ENCODE measurements at regions not wholly inside any gene's neighbourhood (a gene's known extent, or its start where the extent isn't known, plus 50 kb on each side); places are given as distances from the start of the nearest gene placed in this dataset.

- TF ChIP-seq CTCF (conservative IDR thresholded peaks at IDR 0.05; ENCODE audit: low read depth in 2 of 2), result no peak
- TF ChIP-seq EZH2 (IDR thresholded peaks at IDR 0.05; ENCODE audit: low read depth, unreplicated experiment), result no peak
- TF ChIP-seq POLR2AphosphoS5 (IDR thresholded peaks at IDR 0.05; ENCODE audit: low read depth), result no peak
- no peak for TF ChIP-seq REST (IDR thresholded peaks at IDR 0.05; ENCODE audit: unreplicated experiment)
- TF ChIP-seq NANOG (IDR thresholded peaks at IDR 0.05; ENCODE audit: borderline replicate concordance), result no peak
- TF ChIP-seq ZNF114 (CRISPR knock-in tag; IDR thresholded peaks at IDR 0.05), result no peak
- TF ChIP-seq ETS1 (IDR thresholded peaks at IDR 0.05), result no peak
- TF ChIP-seq CREB1 (CRISPR knock-in tag; IDR thresholded peaks at IDR 0.05; ENCODE audit: low read depth), result no peak
- TF ChIP-seq EZH2phosphoT487 (IDR thresholded peaks at IDR 0.05; ENCODE audit: unreplicated experiment), result no peak
- TF ChIP-seq JUNB (IDR thresholded peaks at IDR 0.05; ENCODE audit: unreplicated experiment), result no peak
- TF ChIP-seq ZNF462 (CRISPR knock-in tag; IDR thresholded peaks at IDR 0.05), result no peak
- no peak for TF ChIP-seq STAT1 (IDR thresholded peaks at IDR 0.05; ENCODE audit: unreplicated experiment)
- TF ChIP-seq ZNF331 (CRISPR knock-in tag; IDR thresholded peaks at IDR 0.05; ENCODE audit: low read depth), result no peak
Measured at GRCh38 chr15:95567686-95568085, 762.8 kb upstream of the NR2F2 start.
